NCI-H187 treated with DMSO at 0.1 percent for 48 hours (cell line): ENCODE measurements at regions not wholly inside any gene's neighbourhood (a gene's known extent, or its start where the extent isn't known, plus 50 kb on each side); places are given as distances from the start of the nearest gene placed in this dataset.
"Not testable (repeated sequence)": the region's sequence is repeated elsewhere in the genome, so short reads cannot be mapped to it uniquely, and the experiment has no call there.

Experiments used
- DNase-seq: peaks from one replicate; lab custom pipeline; 2025; lab: John Stamatoyannopoulos, UW

- DNase-seq: no peak
Measured at GRCh38 chr10:4437791-4438190, 388.2 kb upstream of the AKR1E2 start.

GRCh38 chr10:4437061-4437460 is 388.9 kb upstream of the AKR1E2 start:
- DNase-seq: no peak

- DNase-seq: no peak
Measured at GRCh38 chr10:4436103-4436502, 389.9 kb upstream of the AKR1E2 start.

GRCh38 chr10:4434516-4435071 is 391.4 kb upstream of the AKR1E2 start:
- no peak for DNase-seq

GRCh38 chr10:4434105-4434504 is 391.9 kb upstream of the AKR1E2 start:
- no peak for DNase-seq

GRCh38 chr10:4431114-4431863 is 394.7 kb upstream of the AKR1E2 start:
- DNase-seq: no peak

- no peak for DNase-seq
Measured at GRCh38 chr10:4429571-4429970, 396.4 kb upstream of the AKR1E2 start.

- DNase-seq: no peak
Measured at GRCh38 chr10:4427532-4427931, 398.5 kb upstream of the AKR1E2 start.

GRCh38 chr10:4426866-4427265 is 399.1 kb upstream of the AKR1E2 start:
- DNase-seq: no peak

GRCh38 chr10:4409319-4409718 is 416.7 kb upstream of the AKR1E2 start:
- no peak for DNase-seq

- DNase-seq: no peak
Measured at GRCh38 chr10:4407783-4408182, 418.2 kb upstream of the AKR1E2 start.

- no peak for DNase-seq
Measured at GRCh38 chr10:4405828-4406227, 420.2 kb upstream of the AKR1E2 start.

GRCh38 chr10:4403638-4404252 is 422.3 kb upstream of the AKR1E2 start:
- no peak for DNase-seq

GRCh38 chr10:4401080-4401479 is 424.9 kb upstream of the AKR1E2 start:
- not testable (repeated sequence) for DNase-seq

- DNase-seq: no peak
Measured at GRCh38 chr10:4399556-4399955, 426.5 kb upstream of the AKR1E2 start.

- DNase-seq: no peak
Measured at GRCh38 chr10:4398602-4399001, 427.4 kb upstream of the AKR1E2 start.

- no peak for DNase-seq
Measured at GRCh38 chr10:4397337-4397736, 428.7 kb upstream of the AKR1E2 start.

- DNase-seq: no peak
Measured at GRCh38 chr10:4396401-4397283, 429.4 kb upstream of the AKR1E2 start.

- DNase-seq: no peak
Measured at GRCh38 chr10:4395731-4396130, 430.3 kb upstream of the AKR1E2 start.

- not testable (repeated sequence) for DNase-seq
Measured at GRCh38 chr10:4394455-4394854, 431.6 kb upstream of the AKR1E2 start.

- DNase-seq: no peak
Measured at GRCh38 chr10:4391683-4392082, 434.3 kb upstream of the AKR1E2 start.

- DNase-seq: no peak
Measured at GRCh38 chr10:4390219-4390618, 435.8 kb upstream of the AKR1E2 start.
